ENCODE measurements at regions not wholly inside any gene's neighbourhood (a gene's known extent, or its start where the extent isn't known, plus 50 kb on each side); places are given as distances from the start of the nearest gene placed in this dataset.
"Not testable (repeated sequence)": the region's sequence is repeated elsewhere in the genome, so short reads cannot be mapped to it uniquely, and the experiment has no call there.

- no peak for DNase-seq
Measured at GRCh38 chr4:147173797-147174432, 228.3 kb upstream of the TTC29 start.

GRCh38 chr4:147174591-147174990, 228.9 kb upstream of the TTC29 start:
- no peak for DNase-seq

GRCh38 chr4:147175460-147176025, 229.9 kb upstream of the TTC29 start:
- DNase-seq, result no peak

- no peak for DNase-seq
Measured at GRCh38 chr4:147182041-147182440, 236.4 kb upstream of the TTC29 start.

- no peak for DNase-seq
Measured at GRCh38 chr4:147192679-147193078, 247.0 kb upstream of the TTC29 start.

GRCh38 chr4:147194114-147194513, 248.4 kb upstream of the TTC29 start:
- DNase-seq, result no peak

- no peak for DNase-seq
Measured at GRCh38 chr4:147194604-147195003, 248.9 kb upstream of the TTC29 start.

GRCh38 chr4:147195386-147195785, 249.7 kb upstream of the TTC29 start:
- DNase-seq, result no peak

GRCh38 chr4:147198411-147199051, 252.9 kb upstream of the TTC29 start:
- DNase-seq, result no peak

GRCh38 chr4:147201016-147201415, 255.4 kb upstream of the TTC29 start:
- no peak for DNase-seq

GRCh38 chr4:147206807-147207206, 261.1 kb upstream of the TTC29 start:
- no peak for DNase-seq

GRCh38 chr4:147207911-147208310, 262.2 kb upstream of the TTC29 start:
- DNase-seq, result no peak

GRCh38 chr4:147217655-147218054, 263.2 kb upstream of the EDNRA start:
- DNase-seq, result no peak

GRCh38 chr4:147219145-147219544, 261.8 kb upstream of the EDNRA start:
- DNase-seq, result no peak

GRCh38 chr4:147220833-147221232, 260.1 kb upstream of the EDNRA start:
- no peak for DNase-seq

- DNase-seq, result no peak
Measured at GRCh38 chr4:147222906-147223305, 258.0 kb upstream of the EDNRA start.

- DNase-seq, result no peak
Measured at GRCh38 chr4:147223576-147223975, 257.3 kb upstream of the EDNRA start.

GRCh38 chr4:147236806-147237205, 244.1 kb upstream of the EDNRA start:
- no peak for DNase-seq

- DNase-seq, result no peak
Measured at GRCh38 chr4:147244786-147245185, 236.1 kb upstream of the EDNRA start.

- DNase-seq, result no peak
Measured at GRCh38 chr4:147246096-147246495, 234.8 kb upstream of the EDNRA start.

- not testable (repeated sequence) for DNase-seq
Measured at GRCh38 chr4:147246528-147246927, 234.4 kb upstream of the EDNRA start.

- DNase-seq, result no peak
Measured at GRCh38 chr4:147247579-147247978, 233.3 kb upstream of the EDNRA start.

GRCh38 chr4:147250062-147250461, 230.8 kb upstream of the EDNRA start:
- DNase-seq, result no peak

GRCh38 chr4:147255268-147255667, 225.6 kb upstream of the EDNRA start:
- not testable (repeated sequence) for DNase-seq

- DNase-seq, result not testable (repeated sequence)
Measured at GRCh38 chr4:147259271-147259670, 221.6 kb upstream of the EDNRA start.

All from activated gamma-delta T cell treated with Interleukin-2 at 50 U/mL for 16 hours (primary cell).